Germinal center (tissue), 1 donor: ENCODE measurements at regions not wholly inside any gene's neighbourhood (a gene's known extent, or its start where the extent isn't known, plus 50 kb on each side); places are given as distances from the start of the nearest gene placed in this dataset.
A peak's percentile ranks its signal among the peaks of the same experiment; 100 is the strongest.

Source experiments
- DNase-seq: peaks from one replicate; pipeline ENCODE4 v3.0.0; 2012; ENCODE audit warnings: mixed read lengths, low spot score

GRCh38 chr10:89887830-89888229 is 186.4 kb downstream of the KIF20B start:
- no peak for DNase-seq

DNA sequence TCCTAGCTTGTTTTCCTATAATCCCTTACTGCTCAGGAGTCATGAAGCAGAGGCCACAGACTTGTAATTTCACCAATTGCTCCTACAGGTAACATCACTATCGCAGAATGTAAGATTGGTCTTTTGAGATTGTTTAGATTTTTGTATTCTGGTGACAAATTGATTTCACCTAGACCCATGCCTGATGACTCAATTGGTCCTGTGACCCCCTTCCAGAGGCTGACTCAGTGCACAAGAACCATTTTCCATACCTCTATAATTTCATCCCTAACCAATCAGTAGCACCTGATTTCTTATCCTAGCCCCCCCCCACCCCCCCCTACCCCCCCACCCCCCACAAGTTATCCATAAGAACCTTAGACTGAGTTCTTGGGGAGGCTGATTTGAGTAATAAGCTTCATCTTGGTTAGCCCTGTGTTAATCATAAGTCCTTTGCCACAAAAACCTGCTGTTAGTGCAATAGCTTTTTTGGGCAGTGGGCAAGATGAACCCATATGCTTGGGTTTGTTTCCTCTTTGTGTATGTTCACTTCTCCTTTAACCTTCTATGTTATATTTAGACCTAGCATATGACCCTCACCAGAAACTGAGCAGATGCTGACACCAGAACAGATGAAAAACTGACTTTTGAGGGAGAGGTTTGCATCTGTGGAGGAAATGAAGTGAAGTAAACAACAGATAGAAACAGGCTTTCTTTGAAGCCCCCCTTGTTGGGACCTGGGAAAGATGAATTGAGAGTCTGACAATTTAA is 187.1 kb downstream of the KIF20B start:
- DNase-seq = peak; percentile 19

DNA sequence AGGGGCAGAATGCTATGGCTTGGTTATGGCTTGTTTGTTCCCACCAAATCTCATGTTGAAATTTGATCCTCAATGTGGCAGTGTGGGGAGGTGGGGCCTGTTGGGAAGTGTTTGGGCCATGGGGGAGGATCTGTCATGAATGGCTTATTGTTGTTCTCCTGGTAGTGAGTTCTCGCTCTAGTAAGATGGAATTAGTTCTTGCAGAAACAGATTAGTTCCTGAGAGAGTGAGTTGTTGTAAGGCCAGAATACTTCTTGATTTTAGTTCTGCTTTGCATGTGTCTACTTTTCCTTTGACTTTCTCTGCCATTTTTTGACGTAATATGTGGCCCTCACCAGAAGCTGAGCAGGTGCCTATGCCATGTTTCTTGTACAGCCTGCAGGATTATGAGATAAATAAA is 188.2 kb downstream of the KIF20B start:
- no peak for DNase-seq

- DNase-seq = no peak
Measured at GRCh38 chr10:89891006-89891535, 189.7 kb downstream of the KIF20B start.

GRCh38 chr10:89894051-89894450 is 192.7 kb downstream of the KIF20B start:
- DNase-seq = no peak

DNA sequence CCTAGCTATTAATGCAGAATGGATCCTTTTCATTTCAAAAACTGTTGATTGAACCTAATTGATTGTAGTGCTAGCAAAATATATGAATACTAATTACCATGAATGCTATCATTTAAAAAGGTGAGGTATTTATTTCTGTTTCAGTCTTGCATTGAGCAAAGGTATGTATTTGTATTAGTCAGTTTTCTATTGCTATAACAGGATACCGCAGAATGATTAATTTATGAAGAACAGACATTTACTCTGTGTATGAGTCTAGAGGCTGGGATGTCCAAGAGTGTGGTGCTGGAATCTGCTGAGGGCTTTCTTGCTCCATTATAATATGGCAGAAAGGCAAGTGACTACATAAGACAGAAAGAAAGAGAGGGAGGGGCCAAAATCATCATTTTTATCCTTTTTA is 199.2 kb downstream of the KIF20B start:
- DNase-seq = no peak

DNA sequence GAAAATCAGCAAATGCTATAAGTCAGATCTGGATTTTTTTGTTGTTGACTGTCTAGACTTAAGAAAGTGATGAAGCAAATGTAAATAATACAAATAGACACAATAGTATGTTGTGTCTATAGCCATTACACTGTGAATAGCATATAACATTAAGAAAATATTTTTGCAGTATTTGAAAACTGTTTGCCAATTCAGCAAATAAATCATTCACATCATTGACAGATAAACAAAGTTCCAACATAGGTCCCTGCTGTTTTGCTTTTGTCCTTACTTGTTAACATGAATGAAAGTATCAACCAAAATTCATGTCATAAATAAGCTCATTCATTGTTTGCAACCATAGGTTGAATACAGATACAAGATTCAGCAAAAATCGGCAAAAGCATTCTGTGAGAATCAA is 200.5 kb downstream of the KIF20B start:
- DNase-seq = no peak

- DNase-seq = no peak
Measured at GRCh38 chr10:89904755-89905154, 203.4 kb downstream of the KIF20B start.

DNA sequence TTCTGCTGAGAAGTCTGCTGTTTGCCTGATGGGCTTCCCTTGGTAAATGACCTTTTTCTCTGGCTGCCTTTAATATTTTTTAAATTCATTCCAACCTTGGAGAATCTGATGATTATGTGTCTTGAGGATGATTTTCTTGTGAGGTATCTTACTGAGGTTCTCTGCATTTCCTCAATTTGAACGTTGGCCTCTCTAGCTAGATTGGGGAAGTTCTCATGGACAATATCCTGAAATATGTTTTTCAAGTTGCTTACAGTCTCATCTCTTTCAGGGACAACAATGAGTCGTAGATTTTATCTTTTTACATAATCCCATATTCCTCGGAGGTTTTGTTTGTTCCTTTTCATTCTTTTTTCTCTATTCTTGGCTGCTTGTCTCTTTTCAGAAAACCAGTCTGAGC is 208.4 kb downstream of the KIF20B start:
- no peak for DNase-seq

DNA sequence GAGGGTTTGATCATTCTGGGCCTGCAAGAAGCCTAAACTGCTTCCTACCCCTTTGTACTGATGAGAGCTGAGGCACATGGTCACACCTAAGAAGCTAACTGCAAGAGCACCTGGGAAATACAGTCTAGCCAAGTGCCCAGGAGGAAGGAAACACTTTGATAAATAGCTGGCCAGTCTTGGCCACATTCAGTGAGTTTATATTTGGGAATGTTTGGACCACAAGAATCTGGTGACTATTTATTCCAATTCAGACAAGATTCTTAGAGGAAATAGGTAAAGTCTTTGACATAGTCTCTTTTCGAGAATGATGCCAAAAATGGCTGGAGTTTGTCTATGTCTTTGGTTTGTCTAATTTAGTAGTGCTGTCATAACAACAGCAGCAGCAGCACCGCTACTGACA is 213.6 kb downstream of the KIF20B start:
- DNase-seq = no peak

DNA sequence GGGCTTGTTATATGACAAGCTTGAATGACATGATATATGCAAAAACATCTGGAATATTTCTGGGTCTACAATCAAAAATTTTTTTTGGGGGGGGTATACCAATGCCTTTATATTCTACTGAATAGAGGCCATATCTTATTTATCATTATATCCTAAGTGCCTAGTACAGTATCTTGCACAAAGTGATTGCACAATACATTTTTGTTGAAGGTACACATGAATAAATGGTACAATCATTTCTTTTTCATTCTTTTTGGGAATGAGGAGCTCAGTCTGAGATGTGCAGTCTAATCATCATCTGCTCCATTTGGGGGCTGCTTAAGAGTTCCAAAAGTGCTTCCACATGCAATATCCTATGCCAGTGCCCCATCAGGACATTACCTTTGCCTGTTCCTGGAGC is 214.6 kb downstream of the KIF20B start:
- DNase-seq = no peak

DNA sequence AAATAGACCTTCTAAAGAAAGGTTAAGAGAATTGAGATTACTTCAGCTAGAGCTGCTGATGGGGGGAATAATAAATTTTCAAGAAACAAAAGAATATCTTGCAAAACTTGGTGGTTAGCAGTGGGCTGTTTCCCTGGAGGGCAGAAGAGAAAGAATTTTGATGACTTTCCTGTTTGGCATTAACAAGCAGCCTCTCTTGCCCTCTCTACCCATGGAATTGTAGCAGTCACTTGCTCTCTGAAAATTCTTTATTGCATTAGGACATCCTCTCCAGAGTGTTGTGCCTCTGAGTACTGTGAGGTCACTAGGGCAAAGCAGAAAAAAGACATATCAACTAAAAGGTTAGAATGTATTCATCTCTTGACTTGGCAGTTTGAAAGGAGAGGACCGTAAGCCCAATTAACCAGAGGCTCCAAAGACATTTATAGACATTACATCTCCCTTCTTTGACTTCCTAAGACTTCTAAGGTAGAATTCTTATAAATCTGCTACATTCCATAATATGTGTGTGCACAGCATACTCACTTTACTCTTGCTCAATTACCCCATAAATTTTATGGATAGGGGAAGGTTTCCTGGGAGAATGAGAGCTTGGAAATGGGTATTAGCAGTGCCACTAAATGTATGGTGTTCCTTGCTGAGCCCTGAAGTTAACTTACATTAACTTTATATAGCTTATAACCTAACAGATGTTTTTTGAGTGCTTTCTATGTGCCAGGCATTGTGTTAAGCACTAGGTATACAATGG is 215.3 kb downstream of the KIF20B start:
- DNase-seq = no peak

- no peak for DNase-seq
Measured at GRCh38 chr10:89921403-89921802, 220.0 kb downstream of the KIF20B start.

DNA sequence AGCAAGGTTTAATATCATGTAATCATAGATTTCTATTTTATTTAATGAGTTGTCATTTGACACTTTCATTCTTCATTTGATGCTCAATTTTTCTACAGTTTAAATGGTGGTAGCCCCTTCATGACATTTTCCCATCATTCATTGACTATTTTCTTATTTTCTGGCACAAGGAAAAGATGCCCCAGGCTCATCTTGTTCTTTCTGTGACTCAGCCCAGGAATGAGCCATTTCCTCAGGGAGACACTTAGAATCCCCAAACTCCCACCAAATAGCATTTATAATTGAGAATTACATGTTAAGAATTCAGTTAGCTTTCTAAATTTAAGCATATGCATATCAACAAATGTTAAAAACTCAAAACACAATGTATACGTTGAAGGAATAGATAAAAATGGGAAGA is 222.3 kb downstream of the KIF20B start:
- DNase-seq = no peak

DNA sequence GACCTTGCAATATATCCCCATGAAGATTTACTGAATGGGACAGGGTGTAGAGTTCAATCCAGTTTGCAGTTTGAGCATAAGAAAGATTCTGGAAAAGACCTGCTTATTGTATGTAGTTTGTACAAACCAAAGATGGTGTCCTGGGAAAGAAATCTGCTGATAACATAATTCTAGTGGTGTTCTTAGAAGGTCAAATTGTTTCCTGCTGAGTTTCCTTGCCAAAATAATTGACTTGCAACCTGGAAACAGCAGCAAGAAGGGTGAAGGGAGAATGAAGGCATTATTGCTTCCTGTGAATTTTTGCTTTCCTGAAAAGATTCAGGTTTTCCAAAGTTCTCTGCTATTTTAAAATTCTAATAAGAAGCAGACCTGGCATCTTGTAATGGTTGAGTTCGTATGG is 222.9 kb downstream of the KIF20B start:
- no peak for DNase-seq

DNA sequence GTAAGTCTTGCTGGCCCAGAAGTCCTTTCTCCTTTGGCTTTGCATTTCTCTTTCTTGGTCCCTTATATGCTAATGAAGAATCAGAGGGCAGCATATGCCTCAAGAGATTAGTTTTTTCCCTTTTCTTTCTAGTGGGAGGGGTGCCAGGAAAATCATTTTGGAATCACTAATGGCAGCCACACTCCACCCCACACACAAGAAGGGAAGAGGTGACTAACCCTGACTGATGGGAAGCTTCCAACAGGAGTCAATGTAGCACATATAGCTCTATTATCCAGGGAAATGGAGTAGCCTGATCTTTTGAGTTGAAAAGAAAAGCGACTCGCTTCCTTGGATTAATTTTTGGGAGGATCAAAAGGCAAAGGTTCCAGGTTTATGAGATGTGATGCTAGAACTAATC is 225.3 kb downstream of the KIF20B start:
- no peak for DNase-seq

DNA sequence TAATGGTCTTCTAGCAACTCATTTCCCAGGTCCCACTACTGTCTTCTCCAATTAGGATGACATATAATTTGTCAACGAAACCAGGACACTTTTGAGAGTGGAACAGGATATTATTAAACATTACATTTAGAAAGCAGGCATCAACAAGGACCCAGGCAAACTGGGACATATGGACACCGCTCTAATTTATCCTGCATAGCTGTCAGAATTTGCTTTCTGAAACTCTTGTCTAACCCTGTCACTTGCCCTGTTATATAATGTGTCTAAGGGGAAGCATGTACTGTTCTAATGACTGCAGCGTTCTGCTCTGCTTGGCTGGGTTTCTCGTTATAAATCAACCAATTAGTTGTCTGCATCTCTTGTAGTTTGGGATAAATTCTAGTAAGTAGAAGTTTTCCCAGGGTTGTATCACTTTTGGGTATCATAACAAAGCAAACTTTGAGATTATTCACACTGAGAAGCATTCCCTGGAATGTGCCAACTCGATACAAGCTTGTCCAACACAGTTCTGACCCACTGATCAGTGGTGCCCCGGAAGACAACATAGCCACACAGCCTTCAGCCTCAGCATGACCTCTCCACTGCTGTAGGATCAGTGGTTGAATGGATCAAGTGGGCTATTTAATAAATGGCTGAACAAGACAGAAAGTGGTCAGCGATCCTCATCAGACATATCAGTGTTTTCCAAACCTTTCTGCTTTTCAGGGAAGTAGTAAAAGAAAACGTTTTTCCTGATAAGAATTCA is 228.1 kb downstream of the KIF20B start:
- no peak for DNase-seq

- no peak for DNase-seq
Measured at GRCh38 chr10:89937494-89937893, 236.1 kb downstream of the KIF20B start.

GRCh38 chr10:89940076-89940475 is 238.7 kb downstream of the KIF20B start:
- no peak for DNase-seq

GRCh38 chr10:89942217-89942616 is 240.8 kb downstream of the KIF20B start:
- no peak for DNase-seq

DNA sequence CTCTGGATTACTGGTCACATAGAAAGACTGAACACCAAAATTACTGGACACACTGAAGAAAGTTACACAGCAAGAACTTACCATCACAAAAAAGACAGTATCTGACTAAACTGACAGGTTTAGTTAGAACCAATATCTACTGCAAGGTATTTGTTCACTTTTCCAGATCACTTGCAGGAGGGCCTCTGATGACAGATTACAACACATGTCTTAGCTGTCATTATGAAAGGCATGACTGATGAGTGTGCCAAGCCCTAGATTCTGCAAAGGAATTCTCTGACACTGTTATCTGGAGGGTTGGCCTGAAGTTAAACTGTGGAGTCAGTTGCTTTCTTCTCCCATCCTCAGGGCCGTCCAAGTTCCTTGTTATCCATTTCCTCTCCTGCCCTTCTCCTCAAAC is 242.7 kb downstream of the KIF20B start:
- no peak for DNase-seq

DNA sequence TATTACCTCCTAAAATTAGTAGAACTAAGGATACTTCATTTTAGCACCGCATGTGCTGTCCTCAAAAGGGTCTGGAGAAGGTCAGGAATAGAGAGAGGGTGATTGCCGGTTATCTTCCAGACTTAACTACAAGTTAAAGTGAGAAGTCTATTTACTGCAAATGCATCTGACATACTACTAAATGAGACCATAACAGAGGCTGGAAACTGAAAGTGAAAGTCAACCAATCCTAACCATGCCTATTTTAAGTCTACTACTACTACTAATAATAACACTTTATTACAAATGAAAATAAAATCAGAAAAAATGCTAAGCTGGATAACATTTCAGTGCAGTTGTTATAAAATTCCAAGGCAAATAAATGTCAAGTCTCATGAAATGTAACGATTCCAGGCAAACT is 244.7 kb downstream of the KIF20B start:
- DNase-seq = no peak

GRCh38 chr10:89949496-89949895 is 248.1 kb downstream of the KIF20B start:
- DNase-seq = no peak
